ENCODE measurements at regions not wholly inside any gene's neighbourhood (a gene's known extent, or its start where the extent isn't known, plus 50 kb on each side); places are given as distances from the start of the nearest gene placed in this dataset.

- Histone ChIP-seq H3K79me2 (replicated peaks; ENCODE audit: insufficient read depth, low read length) (no peaks in the 10 kb centered on the region), H3K27me3 (ENCODE audit: insufficient read depth, low read depth, low read length) (no peaks in the 10 kb centered on the region), H3F3A (ENCODE audit: insufficient read depth, low read length, poor library complexity, severe bottlenecking) (no peaks in the 10 kb centered on the region), H3K27ac (ENCODE audit: low read length) (no peak overlapping the region), H3K4me2 (ENCODE audit: low read length) (no peak overlapping the region), H2AFZ (ENCODE audit: low read depth, low read length) (no peak overlapping the region), H3K9me3 (ENCODE audit: low read length) (peaks cover 4% of the 10 kb centered on the region), H3K4me3 (ENCODE audit: low read length) (no peak overlapping the region), H3K9me2 (ENCODE audit: insufficient read depth, low read length) (no peaks in the 10 kb centered on the region), H3K36me3 (ENCODE audit: insufficient read depth, low read length) (no peaks in the 10 kb centered on the region), H3K9ac (ENCODE audit: low read length) (no peak overlapping the region), H4K20me1 (ENCODE audit: insufficient read depth) (no peaks in the 10 kb centered on the region)
- TF ChIP-seq EP300 (conservative IDR thresholded peaks at IDR 0.05; ENCODE audit: poor library complexity, severe bottlenecking) (no peak), CTCF (IDR thresholded peaks at IDR 0.05; ENCODE audit: poor library complexity, severe bottlenecking) (no peak), MXI1 (conservative IDR thresholded peaks at IDR 0.05; ENCODE audit: poor library complexity, severe bottlenecking) (no peak), RAD21 (conservative IDR thresholded peaks at IDR 0.05) (no peak), POLR2AphosphoS5 (IDR thresholded peaks at IDR 0.05) (no peak), REST (IDR thresholded peaks at IDR 0.05; ENCODE audit: borderline replicate concordance) (no peak), TAF1 (IDR thresholded peaks at IDR 0.05; ENCODE audit: low read depth) (no peak), EZH2 (IDR thresholded peaks at IDR 0.05; ENCODE audit: borderline replicate concordance, insufficient read depth, low read length, poor library complexity, severe bottlenecking) (no peak), SMC3 (conservative IDR thresholded peaks at IDR 0.05; ENCODE audit: poor library complexity) (no peak)
Observed at GRCh38 chr6:99768166-99768565, 161.5 kb downstream of the PRDM13 start.

GRCh38 chr6:99779631-99780555, 173.3 kb downstream of the PRDM13 start:
- no peaks in the 10 kb centered on the region for H3K36me3 ChIP-seq (ENCODE audit: insufficient read depth, low read length)
- no peak overlapping the region for H3K4me3 ChIP-seq (ENCODE audit: low read length)
- H3K27ac ChIP-seq (ENCODE audit: low read length) = no peak overlapping the region
- H4K20me1 ChIP-seq (ENCODE audit: insufficient read depth) = no peaks in the 10 kb centered on the region
- H3K79me2 ChIP-seq (replicated peaks; ENCODE audit: insufficient read depth, low read length) = no peaks in the 10 kb centered on the region
- H3K27me3 ChIP-seq (ENCODE audit: insufficient read depth, low read depth, low read length) = no peaks in the 10 kb centered on the region
- no peak overlapping the region for H3K4me2 ChIP-seq (ENCODE audit: low read length)
- no peaks in the 10 kb centered on the region for H3K9me2 ChIP-seq (ENCODE audit: insufficient read depth, low read length)
- H3F3A ChIP-seq (ENCODE audit: insufficient read depth, low read length, poor library complexity, severe bottlenecking) = no peaks in the 10 kb centered on the region
- TF ChIP-seq MXI1 (conservative IDR thresholded peaks at IDR 0.05; ENCODE audit: poor library complexity, severe bottlenecking) (no peak), EP300 (conservative IDR thresholded peaks at IDR 0.05; ENCODE audit: poor library complexity, severe bottlenecking) (no peak), SMC3 (conservative IDR thresholded peaks at IDR 0.05; ENCODE audit: poor library complexity) (no peak)
- no peak overlapping the region for H3K9ac ChIP-seq (ENCODE audit: low read length)
- H2AFZ ChIP-seq (ENCODE audit: low read depth, low read length) = no peak overlapping the region
- no peaks in the 10 kb centered on the region for H3K9me3 ChIP-seq (ENCODE audit: low read length)

Measured in neural cell (in vitro differentiated cells).